Upper lobe of right lung (tissue), 1 donor: ENCODE measurements at regions not wholly inside any gene's neighbourhood (a gene's known extent, or its start where the extent isn't known, plus 50 kb on each side); places are given as distances from the start of the nearest gene placed in this dataset.
A peak's percentile ranks its signal among the peaks of the same experiment; 100 is the strongest.

Experiments
- ATAC-seq: fragments of 200-7000 bp; cut with Tn5 transposase; one replicate; pipeline ENCODE4 v1.9.1; 2020; ENCODE audit warnings: mild to moderate bottlenecking, moderate library complexity
- DNase-seq: peaks from one replicate; pipeline ENCODE4 v3.0.0-alpha.2; 2020
- H3K27ac ChIP-seq: fragments of 200-600 bp; one replicate; pipeline ENCODE4 v1.8.0; 2022
- H3K27me3 ChIP-seq: fragments of 200-600 bp; one replicate; pipeline ENCODE4 v1.8.0; 2022; ENCODE audit warnings: mild to moderate bottlenecking
- H3K36me3 ChIP-seq: fragments of 200-600 bp; one replicate; pipeline ENCODE4 v1.8.0; 2022
- H3K4me1 ChIP-seq: fragments of 200-600 bp; one replicate; pipeline ENCODE4 v1.8.0; 2022
- H3K4me3 ChIP-seq: fragments of 200-600 bp; one replicate; pipeline ENCODE4 v1.8.0; 2022; ENCODE audit warnings: mild to moderate bottlenecking
- H3K9me3 ChIP-seq: fragments of 200-600 bp; one replicate; pipeline ENCODE4 v1.8.0; 2022
- CTCF ChIP-seq: fragments of 200-600 bp; IDR thresholded peaks from one replicate; pipeline ENCODE4 v1.8.0; 2022; ENCODE audit warnings: antibody characterized with exemption
- intact Hi-C: fragments of 100-400 bp; cut with DNase I; formaldehyde crosslinking; loops from one replicate; pipeline ENCODE4 v1.11.0; 2022
- donor health status: DM: no; HTN: yes; CAD: no; lungs with severe emphysema.

- H3K4me3 ChIP-seq, result no peak overlapping the region
- DNase-seq (no peak), ATAC-seq (no peak)
- H3K4me1 ChIP-seq, result no peaks in the 10 kb centered on the region
- no peaks in the 10 kb centered on the region for H3K36me3 ChIP-seq
- intact Hi-C loops, result no loop called here
- TF ChIP-seq CTCF, result no peak
- H3K27ac ChIP-seq, result no peak overlapping the region
- H3K9me3 ChIP-seq, result no peaks in the 10 kb centered on the region
- H3K27me3 ChIP-seq, result no peaks in the 10 kb centered on the region
Observed at GRCh38 chr7:54333952-54334351, 208.2 kb upstream of the VSTM2A start.

GRCh38 chr7:54336800-54337199 is 205.4 kb upstream of the VSTM2A start:
- H3K4me1 ChIP-seq, result no peaks in the 10 kb centered on the region
- H3K27me3 ChIP-seq, result no peaks in the 10 kb centered on the region
- no peaks in the 10 kb centered on the region for H3K36me3 ChIP-seq
- ATAC-seq (no peak), DNase-seq (no peak)
- H3K9me3 ChIP-seq, result no peaks in the 10 kb centered on the region
- no peak overlapping the region for H3K27ac ChIP-seq
- no peak overlapping the region for H3K4me3 ChIP-seq
- no peak for TF ChIP-seq CTCF
- intact Hi-C loops, result no loop called here

GRCh38 chr7:54337466-54337865 is 204.7 kb upstream of the VSTM2A start:
- Histone ChIP-seq H3K27me3 (no peaks in the 10 kb centered on the region), H3K4me1 (no peaks in the 10 kb centered on the region), H3K9me3 (no peaks in the 10 kb centered on the region), H3K36me3 (no peaks in the 10 kb centered on the region), H3K27ac (no peak overlapping the region), H3K4me3 (no peak overlapping the region)
- DNase-seq, result no peak
- intact Hi-C loops, result no loop called here
- no peak for TF ChIP-seq CTCF
- no peak for ATAC-seq

- H3K27me3 ChIP-seq, result no peaks in the 10 kb centered on the region
- H3K36me3 ChIP-seq, result no peaks in the 10 kb centered on the region
- no peaks in the 10 kb centered on the region for H3K4me1 ChIP-seq
- DNase-seq (no peak), ATAC-seq (no peak)
- intact Hi-C loops, result no loop called here
- H3K27ac ChIP-seq, result no peak overlapping the region
- no peak for TF ChIP-seq CTCF
- no peaks in the 10 kb centered on the region for H3K9me3 ChIP-seq
- no peak overlapping the region for H3K4me3 ChIP-seq
Observed at GRCh38 chr7:54338319-54338718, 203.9 kb upstream of the VSTM2A start.

- intact Hi-C loops, result no loop called here
- no peak overlapping the region for H3K4me3 ChIP-seq
- TF ChIP-seq CTCF, result no peak
- no peaks in the 10 kb centered on the region for H3K4me1 ChIP-seq
- no peaks in the 10 kb centered on the region for H3K27me3 ChIP-seq
- no peak for DNase-seq
- H3K36me3 ChIP-seq, result no peaks in the 10 kb centered on the region
- H3K9me3 ChIP-seq, result no peaks in the 10 kb centered on the region
- no peak overlapping the region for H3K27ac ChIP-seq
- ATAC-seq, result peak; percentile 49
Observed at GRCh38 chr7:54339073-54339472, 203.1 kb upstream of the VSTM2A start.

GRCh38 chr7:54342458-54342857 is 199.7 kb upstream of the VSTM2A start:
- ATAC-seq (no peak), DNase-seq (no peak)
- Histone ChIP-seq H3K27me3 (no peaks in the 10 kb centered on the region), H3K9me3 (no peaks in the 10 kb centered on the region), H3K27ac (no peak overlapping the region), H3K4me1 (no peaks in the 10 kb centered on the region), H3K4me3 (no peak overlapping the region), H3K36me3 (no peaks in the 10 kb centered on the region)
- intact Hi-C loops, result no loop called here
- no peak for TF ChIP-seq CTCF
